Kidney (tissue), 13 donors: ENCODE measurements at regions not wholly inside any gene's neighbourhood (a gene's known extent, or its start where the extent isn't known, plus 50 kb on each side); places are given as distances from the start of the nearest gene placed in this dataset.
"Not testable (repeated sequence)": the region's sequence is repeated elsewhere in the genome, so short reads cannot be mapped to it uniquely, and the experiment has no call there.

Experiments
- DNase-seq, 5 donors: peaks; one replicate each; pipeline ENCODE4 v3.0.0-alpha.2; 2013 to 2020
- FAIRE-seq: peaks from 2 replicates; lab custom pipeline; 2012; peaks lifted over from hg19 to GRCh38; lab: Jason Lieb, UNC
- H3K27ac ChIP-seq, 2 donors: one replicate each; pipeline ENCODE4 v1.7.0; 2013; ENCODE audit warnings: low read depth in 2 of 2, low read length in 2 of 2, inconsistent platforms in 1 of 2
- H3K27me3 ChIP-seq: one replicate; pipeline ENCODE4 v1.7.1; 2013; ENCODE audit warnings: low read length, inconsistent platforms; ENCODE audit not compliant: control insufficient read depth, insufficient read depth
- H3K36me3 ChIP-seq, 3 donors: one replicate each; pipeline versions ENCODE4 v1.7.0 to v1.7.1; 2013; ENCODE audit warnings: low read length in 3 of 3, control low read depth in 1 of 3, inconsistent platforms in 1 of 3; ENCODE audit not compliant: insufficient read depth in 3 of 3, control insufficient read depth in 2 of 3
- H3K4me1 ChIP-seq, 3 donors: one replicate each; pipeline versions ENCODE4 v1.7.0 to v1.7.1; 2013; ENCODE audit warnings: low read length in 3 of 3, inconsistent platforms in 1 of 3, low read depth in 1 of 3; ENCODE audit not compliant: control insufficient read depth in 2 of 3, insufficient read depth in 2 of 3
- H3K4me3 ChIP-seq, 3 donors: one replicate each; pipeline versions ENCODE4 v1.7.0 to v1.8.1; 2013; ENCODE audit warnings: low read length in 3 of 3, control low read depth in 1 of 3, inconsistent platforms in 1 of 3
- H3K9ac ChIP-seq, 3 donors: one replicate each; pipeline versions ENCODE4 v1.7.0 to v1.7.1; 2013; ENCODE audit warnings: low read length in 3 of 3, control low read depth in 1 of 3, inconsistent platforms in 1 of 3
- H3K9me3 ChIP-seq, 3 donors: one replicate each; pipeline versions ENCODE4 v1.7.0 to v1.7.1; 2013; ENCODE audit warnings: low read length in 3 of 3, control low read depth in 1 of 3, inconsistent platforms in 1 of 3; ENCODE audit not compliant: control insufficient read depth in 2 of 3, insufficient read depth in 1 of 3
- CTCF ChIP-seq: IDR thresholded peaks from 3 replicates; pipeline ENCODE4 v1.5.1; 2012; ENCODE audit warnings: mild to moderate bottlenecking, moderate library complexity, borderline replicate concordance; ENCODE audit not compliant: insufficient read depth; ENCODE audit errors: extremely low read depth
- intact Hi-C: fragments of 100-400 bp; cut with DNase I; formaldehyde crosslinking; loops from one replicate; pipeline ENCODE4 v1.11.1; 2022
- donor health status: control.
- donor health status: control.
- donor health status: control.
- donor health status: control.
- donor health status: control.
- donor health status: DM: yes; HTN: yes; CAD: no.
- donor health status: Normal renal cell carcinoma (clear cell type).

GRCh38 chr9:16064771-16065170 is 511.9 kb downstream of the CCDC171 start:
- intact Hi-C loops, result no loop called here
- no peaks in the 10 kb centered on the region for H3K9me3 ChIP-seq
- H3K36me3 ChIP-seq, result no peaks in the 10 kb centered on the region
- H3K4me1 ChIP-seq, result no peaks in the 10 kb centered on the region
- TF ChIP-seq CTCF, result no peak
- no peaks in the 10 kb centered on the region for H3K27me3 ChIP-seq
- no peak overlapping the region for H3K4me3 ChIP-seq
- H3K27ac ChIP-seq, result no peak overlapping the region
- no peak for FAIRE-seq
- no peak overlapping the region for H3K9ac ChIP-seq
- DNase-seq, result peak in 2 of 5 donors; percentile 34 to 65

- DNase-seq, H3K9me3 ChIP-seq, FAIRE-seq, H3K9ac ChIP-seq, H3K4me3 ChIP-seq, H3K36me3 ChIP-seq, H3K27ac ChIP-seq, H3K27me3 ChIP-seq, H3K4me1 ChIP-seq, intact Hi-C loops: not testable (repeated sequence)
Measured at GRCh38 chr9:16066201-16066600, 513.4 kb downstream of the CCDC171 start.

GRCh38 chr9:16068476-16068875 is 515.6 kb downstream of the CCDC171 start:
- FAIRE-seq, result no peak
- intact Hi-C loops, result no loop called here
- Histone ChIP-seq H3K9ac (no peak overlapping the region), H3K4me3 (no peak overlapping the region), H3K9me3 (no peaks in the 10 kb centered on the region), H3K4me1 (peaks cover 0 to 3% (median 0%) of the 10 kb centered on the region in 3 donors), H3K27ac (no peak overlapping the region), H3K27me3 (no peaks in the 10 kb centered on the region), H3K36me3 (no peaks in the 10 kb centered on the region)
- no peak for TF ChIP-seq CTCF
- no peak for DNase-seq

- H3K4me1 ChIP-seq, result peaks cover 0 to 3% (median 0%) of the 10 kb centered on the region in 3 donors
- H3K36me3 ChIP-seq, result no peaks in the 10 kb centered on the region
- H3K4me3 ChIP-seq, result no peak overlapping the region
- no peaks in the 10 kb centered on the region for H3K9me3 ChIP-seq
- no peaks in the 10 kb centered on the region for H3K27me3 ChIP-seq
- no peak for TF ChIP-seq CTCF
- H3K9ac ChIP-seq, result no peak overlapping the region
- DNase-seq (no peak), FAIRE-seq (no peak)
- intact Hi-C loops, result no loop called here
- no peak overlapping the region for H3K27ac ChIP-seq
Measured at GRCh38 chr9:16069249-16069648, 516.4 kb downstream of the CCDC171 start.
